Endothelial cell of umbilical vein (primary cell): ENCODE measurements at regions not wholly inside any gene's neighbourhood (a gene's known extent, or its start where the extent isn't known, plus 50 kb on each side); places are given as distances from the start of the nearest gene placed in this dataset.

Source experiments
- BruUV-seq: library from RNA; stranded (reverse); fragments of 400-500 nt; replicated peaks from 2 replicates; lab custom pipeline; 2021; lab: Mats Ljungman, UMichigan
- CTCF ChIA-PET: fragments of 300-600, 350-600 bp; sonication (Branson Sonifier 250); formaldehyde crosslinking; loops from one replicate; lab custom pipeline; 2021; ENCODE audit warnings: antibody characterized with exemption, inconsistent platforms; lab: Charles Lee
- POLR2A ChIA-PET: fragments of 300-600, 350-600 bp; sonication (Branson Sonifier 250); formaldehyde crosslinking; loops from one replicate; lab custom pipeline; 2021; ENCODE audit warnings: antibody characterized with exemption, inconsistent platforms; lab: Charles Lee
- DNase-seq: peaks from one replicate; pipeline ENCODE4 v3.0.0-alpha.2; 2011; ENCODE audit warnings: low read depth, low spot score
- FAIRE-seq: peaks from 2 replicates; lab custom pipeline; 2011; peaks lifted over from hg19 to GRCh38; lab: Jason Lieb, UNC
- H2AFZ ChIP-seq: 2 replicates; pipeline ENCODE4 v1.6.0; 2012; ENCODE audit warnings: low read depth, low read length, control low read depth, inconsistent platforms
- H3K27ac ChIP-seq: 2 replicates; pipeline ENCODE4 v1.5.1; 2011; ENCODE audit warnings: low read depth, mild to moderate bottlenecking, control low read depth, low read length, moderate library complexity; ENCODE audit not compliant: insufficient read depth
- H3K27me3 ChIP-seq, 2 experiments: 2 replicates each; pipeline versions ENCODE4 v1.6.0 to v1.6.1; 2011; ENCODE audit warnings: low read length in 2 of 2, mixed read lengths in 1 of 2; ENCODE audit not compliant: control insufficient read depth in 2 of 2, insufficient read depth in 2 of 2
- H3K36me3 ChIP-seq, 2 experiments: 2 replicates in 1 of 2; 3 replicates in 1 of 2; pipeline ENCODE4 v1.5.1; 2011; ENCODE audit warnings: low read length in 2 of 2, mild to moderate bottlenecking in 1 of 2, moderate library complexity in 1 of 2; ENCODE audit not compliant: control insufficient read depth in 2 of 2, insufficient read depth in 2 of 2; ENCODE audit errors: extremely low read depth in 1 of 2
- H3K4me1 ChIP-seq: 3 replicates; pipeline ENCODE4 v1.5.1; 2011; ENCODE audit warnings: mild to moderate bottlenecking, low read length; ENCODE audit not compliant: control insufficient read depth, insufficient read depth; ENCODE audit errors: extremely low read depth
- H3K4me2 ChIP-seq: 2 replicates; pipeline ENCODE4 v1.6.1; 2011; ENCODE audit warnings: low read length, control low read depth, mixed read lengths; ENCODE audit not compliant: insufficient read depth
- H3K4me3 ChIP-seq, 3 experiments: fragments of 200-600 bp in 1 of 3; sonication (generic), shearing (Covaris generic) in 1 of 3; replicated peaks in 1 of 3; 2 replicates each; pipeline ENCODE4 v1.5.1; 2011 to 2016; ENCODE audit warnings: control low read depth in 3 of 3, low read length in 3 of 3, mild to moderate bottlenecking in 2 of 3, inconsistent platforms in 1 of 3, low read depth in 1 of 3, moderate library complexity in 1 of 3; ENCODE audit not compliant: insufficient read depth in 1 of 3
- H3K79me2 ChIP-seq: 2 replicates; pipeline ENCODE4 v1.6.0; 2012; ENCODE audit warnings: low read length, inconsistent platforms; ENCODE audit not compliant: control insufficient read depth, insufficient read depth
- H3K9ac ChIP-seq: replicated peaks from 2 replicates; pipeline ENCODE3; 2011; ENCODE audit warnings: low read length, control low read depth; ENCODE audit not compliant: insufficient read depth; ENCODE audit errors: extremely low read depth
- H3K9me1 ChIP-seq: replicated peaks from 3 replicates; pipeline ENCODE4 v1.6.0; 2011; ENCODE audit warnings: mild to moderate bottlenecking, low read length; ENCODE audit not compliant: control insufficient read depth, insufficient read depth; ENCODE audit errors: extremely low read depth
- H3K9me3 ChIP-seq: replicated peaks from 2 replicates; pipeline ENCODE4 v1.5.1; 2012; ENCODE audit warnings: low read length, inconsistent platforms; ENCODE audit not compliant: control insufficient read depth, insufficient read depth
- H4K20me1 ChIP-seq: replicated peaks from 2 replicates; pipeline ENCODE3; 2011; ENCODE audit warnings: mild to moderate bottlenecking, low read length; ENCODE audit not compliant: control insufficient read depth, insufficient read depth; ENCODE audit errors: extremely low read depth
- EZH2 ChIP-seq: IDR thresholded peaks from 2 replicates; pipeline ENCODE4 v1.6.1; 2012; ENCODE audit warnings: borderline replicate concordance, low read depth, mild to moderate bottlenecking, moderate library complexity, low read length, inconsistent platforms; ENCODE audit not compliant: severe bottlenecking
- FOS ChIP-seq: IDR thresholded peaks from 2 replicates; pipeline ENCODE4 v1.6.1; 2011; ENCODE audit warnings: mild to moderate bottlenecking, low read length, moderate library complexity, borderline replicate concordance; ENCODE audit not compliant: insufficient read depth
- GATA2 ChIP-seq: IDR thresholded peaks from 2 replicates; pipeline ENCODE4 v1.7.0; 2011; ENCODE audit warnings: low read depth, mild to moderate bottlenecking, moderate library complexity, mixed read lengths, low read length; ENCODE audit not compliant: insufficient read length, insufficient read depth
- JUN ChIP-seq: IDR thresholded peaks from 2 replicates; pipeline ENCODE4 v1.6.1; 2011; ENCODE audit warnings: borderline replicate concordance, low read depth; ENCODE audit not compliant: insufficient read length, insufficient read depth
- MAX ChIP-seq: IDR thresholded peaks from 2 replicates; pipeline ENCODE4 v1.6.1; 2011; ENCODE audit not compliant: insufficient read depth, insufficient read length
- MYC ChIP-seq: IDR thresholded peaks from one replicate; pipeline ENCODE4 v1.6.1; 2011; ENCODE audit warnings: mild to moderate bottlenecking, low read depth, low read length
- POLR2A ChIP-seq: IDR thresholded peaks from 2 replicates; pipeline ENCODE4 v1.6.1; 2012; ENCODE audit warnings: low read depth, mild to moderate bottlenecking, control low read depth, low read length
- POLR2AphosphoS5 ChIP-seq: IDR thresholded peaks from 2 replicates; pipeline ENCODE4 v1.6.1; 2012; ENCODE audit warnings: low read depth, mild to moderate bottlenecking, control low read depth, low read length, moderate library complexity; ENCODE audit not compliant: insufficient read depth
- dilution Hi-C: fragments of 300-500 bp; cut with MboI; formaldehyde crosslinking; loops from one replicate; pipeline ENCODE4 v1.15.0; 2019; ENCODE audit warnings: low sequenced_read_pairs; ENCODE audit not compliant: extremely low pct_ligation_motif_present
- intact Hi-C: fragments of 100-400 bp; cut with micrococcal nuclease; formaldehyde crosslinking; loops from one replicate; pipeline ENCODE4 v1.10.0; 2022
- TF ChIP-seq, protein P1 (sequence below), 2 donors: IDR thresholded peaks; 1 replicate in 1 of 2; 2 replicates in 1 of 2; pipeline ENCODE4 v1.5.1; 2011; ENCODE audit warnings: low read length in 2 of 2, mild to moderate bottlenecking in 2 of 2, moderate library complexity in 2 of 2, control low read depth in 1 of 2, inconsistent platforms in 1 of 2, low read depth in 1 of 2; ENCODE audit not compliant: insufficient read depth in 1 of 2; ENCODE audit errors: extremely low read depth in 1 of 2

DNA sequence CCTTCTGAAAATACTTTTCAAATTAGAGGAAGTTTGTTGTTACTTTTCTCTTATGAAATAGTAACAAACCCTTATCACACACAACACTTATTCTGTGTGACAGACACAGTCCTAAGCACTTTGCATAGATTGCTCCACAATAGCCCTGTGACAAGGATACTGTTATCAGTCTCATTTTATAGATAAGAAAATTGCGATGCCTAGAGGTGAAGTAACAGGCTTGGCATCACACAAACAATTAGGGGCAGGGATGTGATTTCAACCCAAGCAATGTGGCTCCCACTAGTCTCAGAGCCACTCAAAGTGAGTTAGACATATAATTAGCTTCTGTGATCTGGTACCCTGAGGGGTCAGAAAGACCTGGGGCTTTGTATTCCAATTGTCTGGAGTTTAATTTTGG is 339.9 kb downstream of the FBXO8 start:
- Histone ChIP-seq H3K4me1 (no peaks in the 10 kb centered on the region), H3K9me3 (no peaks in the 10 kb centered on the region), H3K36me3 (no peaks in the 10 kb centered on the region), H3K79me2 (no peaks in the 10 kb centered on the region), H3K4me2 (no peak overlapping the region), H3K27ac (no peak overlapping the region), H4K20me1 (no peaks in the 10 kb centered on the region), H3K27me3 (no peaks in the 10 kb centered on the region), H3K4me3 (no peak overlapping the region), H3K9me1 (no peaks in the 10 kb centered on the region), H3K9ac (no peak overlapping the region), H2AFZ (no peak overlapping the region)
- ChIA-PET CTCF (no interaction called here), POLR2A (no interaction called here)
- no peak for FAIRE-seq
- no peak for DNase-seq
- intact Hi-C loops (no loop called here), dilution Hi-C loops (no loop called here)
- BruUV-seq = no TSS peak
- TF ChIP-seq POLR2AphosphoS5 (no peak), EZH2 (no peak), POLR2A (no peak), MAX (no peak), MYC (no peak), JUN (no peak), FOS (no peak), GATA2 (no peak)
- TF ChIP-seq, protein P1, sequence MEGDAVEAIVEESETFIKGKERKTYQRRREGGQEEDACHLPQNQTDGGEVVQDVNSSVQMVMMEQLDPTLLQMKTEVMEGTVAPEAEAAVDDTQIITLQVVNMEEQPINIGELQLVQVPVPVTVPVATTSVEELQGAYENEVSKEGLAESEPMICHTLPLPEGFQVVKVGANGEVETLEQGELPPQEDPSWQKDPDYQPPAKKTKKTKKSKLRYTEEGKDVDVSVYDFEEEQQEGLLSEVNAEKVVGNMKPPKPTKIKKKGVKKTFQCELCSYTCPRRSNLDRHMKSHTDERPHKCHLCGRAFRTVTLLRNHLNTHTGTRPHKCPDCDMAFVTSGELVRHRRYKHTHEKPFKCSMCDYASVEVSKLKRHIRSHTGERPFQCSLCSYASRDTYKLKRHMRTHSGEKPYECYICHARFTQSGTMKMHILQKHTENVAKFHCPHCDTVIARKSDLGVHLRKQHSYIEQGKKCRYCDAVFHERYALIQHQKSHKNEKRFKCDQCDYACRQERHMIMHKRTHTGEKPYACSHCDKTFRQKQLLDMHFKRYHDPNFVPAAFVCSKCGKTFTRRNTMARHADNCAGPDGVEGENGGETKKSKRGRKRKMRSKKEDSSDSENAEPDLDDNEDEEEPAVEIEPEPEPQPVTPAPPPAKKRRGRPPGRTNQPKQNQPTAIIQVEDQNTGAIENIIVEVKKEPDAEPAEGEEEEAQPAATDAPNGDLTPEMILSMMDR (IDR thresholded peaks at IDR 0.05; ENCODE audit: extremely low read depth in 1 of 2, insufficient read depth in 1 of 2, low read depth in 1 of 2, low read length in 2 of 2) = no peak
